ENCODE measurements at regions not wholly inside any gene's neighbourhood (a gene's known extent, or its start where the extent isn't known, plus 50 kb on each side); places are given as distances from the start of the nearest gene placed in this dataset.

DNA sequence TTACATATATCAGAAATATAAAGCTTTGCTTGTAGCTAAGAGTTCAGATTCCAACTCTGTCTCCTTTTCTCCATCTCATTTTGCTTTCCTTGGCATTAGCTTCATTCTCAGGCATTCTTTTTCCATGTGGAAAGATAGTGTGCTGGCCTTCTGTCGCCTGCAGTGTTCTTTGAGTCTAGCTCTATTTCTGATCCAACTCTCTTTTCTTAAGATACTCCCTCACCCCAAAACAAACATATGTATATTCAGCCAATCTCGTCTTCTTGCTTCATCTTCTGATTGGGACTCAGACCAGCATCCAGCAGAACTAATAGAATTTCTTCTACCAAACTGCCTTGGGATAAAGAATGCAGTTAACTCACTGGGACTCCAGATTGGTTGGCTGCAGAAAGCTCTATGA, 532.2 kb downstream of the MID1IP1 start:
- TF ChIP-seq, protein P1, sequence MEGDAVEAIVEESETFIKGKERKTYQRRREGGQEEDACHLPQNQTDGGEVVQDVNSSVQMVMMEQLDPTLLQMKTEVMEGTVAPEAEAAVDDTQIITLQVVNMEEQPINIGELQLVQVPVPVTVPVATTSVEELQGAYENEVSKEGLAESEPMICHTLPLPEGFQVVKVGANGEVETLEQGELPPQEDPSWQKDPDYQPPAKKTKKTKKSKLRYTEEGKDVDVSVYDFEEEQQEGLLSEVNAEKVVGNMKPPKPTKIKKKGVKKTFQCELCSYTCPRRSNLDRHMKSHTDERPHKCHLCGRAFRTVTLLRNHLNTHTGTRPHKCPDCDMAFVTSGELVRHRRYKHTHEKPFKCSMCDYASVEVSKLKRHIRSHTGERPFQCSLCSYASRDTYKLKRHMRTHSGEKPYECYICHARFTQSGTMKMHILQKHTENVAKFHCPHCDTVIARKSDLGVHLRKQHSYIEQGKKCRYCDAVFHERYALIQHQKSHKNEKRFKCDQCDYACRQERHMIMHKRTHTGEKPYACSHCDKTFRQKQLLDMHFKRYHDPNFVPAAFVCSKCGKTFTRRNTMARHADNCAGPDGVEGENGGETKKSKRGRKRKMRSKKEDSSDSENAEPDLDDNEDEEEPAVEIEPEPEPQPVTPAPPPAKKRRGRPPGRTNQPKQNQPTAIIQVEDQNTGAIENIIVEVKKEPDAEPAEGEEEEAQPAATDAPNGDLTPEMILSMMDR (conservative IDR thresholded peaks at IDR 0.05; ENCODE audit: low read depth, low read length), result no peak
- no peak for TF ChIP-seq EZH2phosphoT487 (IDR thresholded peaks at IDR 0.05; ENCODE audit: borderline replicate concordance, low read length)
